GM10266 (cell line): ENCODE measurements at regions not wholly inside any gene's neighbourhood (a gene's known extent, or its start where the extent isn't known, plus 50 kb on each side); places are given as distances from the start of the nearest gene placed in this dataset.

Experiments used
- DNase-seq: peaks from one replicate; pipeline ENCODE4 v3.0.0; 2012; ENCODE audit errors: extremely low spot score
- CTCF ChIP-seq: IDR thresholded peaks from 2 replicates; pipeline ENCODE4 v1.5.1; 2012; ENCODE audit warnings: mild to moderate bottlenecking, low read depth; ENCODE audit not compliant: control insufficient read depth, insufficient read depth; ENCODE audit errors: missing control alignments

- TF ChIP-seq CTCF: no peak
- no peak for DNase-seq
These were observed 407.1 kb downstream of the SLC4A3 start for GRCh38 chr2:220034426-220035130.

- DNase-seq: no peak
- TF ChIP-seq CTCF: no peak
These were observed 409.0 kb downstream of the SLC4A3 start for GRCh38 chr2:220036431-220036830.

- DNase-seq: no peak
- peak; percentile 0 for TF ChIP-seq CTCF
These were observed 412.9 kb downstream of the SLC4A3 start for GRCh38 chr2:220040346-220040745.

- no peak for TF ChIP-seq CTCF
- DNase-seq: no peak
These were observed 414.0 kb downstream of the SLC4A3 start for GRCh38 chr2:220041447-220041846.

GRCh38 chr2:220043155-220043989 lies 415.9 kb downstream of the SLC4A3 start:
- DNase-seq: no peak
- no peak for TF ChIP-seq CTCF

GRCh38 chr2:220043990-220044335 lies 416.5 kb downstream of the SLC4A3 start:
- no peak for DNase-seq
- no peak for TF ChIP-seq CTCF

- DNase-seq: no peak
- no peak for TF ChIP-seq CTCF
These were observed 417.0 kb downstream of the SLC4A3 start for GRCh38 chr2:220044383-220044782.
